Psoas muscle (tissue), 7 donors: ENCODE measurements at regions not wholly inside any gene's neighbourhood (a gene's known extent, or its start where the extent isn't known, plus 50 kb on each side); places are given as distances from the start of the nearest gene placed in this dataset.

Source experiments
- ATAC-seq, 4 donors: fragments of 200-7000 bp; cut with Tn5 transposase; one replicate each; pipeline ENCODE4 v1.9.1; 2020; ENCODE audit warnings: moderate library complexity in 3 of 4, mild to moderate bottlenecking in 2 of 4
- DNase-seq, 2 donors: peaks; one replicate each; pipeline ENCODE4 v3.0.0-alpha.2; 2020
- H3K27ac ChIP-seq: fragments of 200-600 bp; one replicate; pipeline ENCODE4 v1.8.0; 2022
- H3K27me3 ChIP-seq, 3 donors: fragments of 200-600 bp in 1 of 3; one replicate each; pipeline versions ENCODE4 v1.6.1 to v1.8.0; 2013 to 2022; ENCODE audit warnings: low read length in 2 of 3, mild to moderate bottlenecking in 2 of 3, moderate library complexity in 1 of 3; ENCODE audit not compliant: insufficient read depth in 3 of 3
- H3K36me3 ChIP-seq, 2 donors: fragments of 200-600 bp in 1 of 2; one replicate each; pipeline versions ENCODE4 v1.6.1 to v1.8.0; 2013 to 2022; ENCODE audit warnings: low read depth in 1 of 2, mild to moderate bottlenecking in 1 of 2, moderate library complexity in 1 of 2; ENCODE audit not compliant: insufficient read depth in 1 of 2
- H3K4me1 ChIP-seq: fragments of 200-600 bp; one replicate; pipeline ENCODE4 v1.8.0; 2022
- H3K4me3 ChIP-seq: fragments of 200-600 bp; one replicate; pipeline ENCODE4 v1.8.0; 2022; ENCODE audit warnings: mild to moderate bottlenecking
- H3K9me3 ChIP-seq: fragments of 200-600 bp; one replicate; pipeline ENCODE4 v1.8.0; 2022
- CTCF ChIP-seq: fragments of 200-600 bp; IDR thresholded peaks from one replicate; pipeline ENCODE4 v1.8.0; 2022; ENCODE audit warnings: antibody characterized with exemption
- WGBS, 3 donors: extraction: QIAGEN DNeasy Blood & Tissue Kit; methylation state at CpG; one replicate each; pipeline versions ENCODE4 v1.1.6 to v1.1.7; 2013; 5-methylcytosine and 5-hydroxymethylcytosine counted together
- intact Hi-C, 2 donors: fragments of 100-400 bp; cut with DNase I; formaldehyde crosslinking; loops; one replicate each; pipeline versions ENCODE4 v1.11.0 to v1.14.2; 2022
- donor health status: healthy with polysubstance abuse.
- donor health status: DM: no; HTN: no; CAD: no; lungs with moderate emphysema.
- donor health status: Bipolar disorder and iron deficiency.
- donor health status: healthy.
- donor health status: DM: yes; HTN: yes; CAD: no.
- donor health status: DM: no; HTN: no; CAD: no.
- donor health status: DM: yes; HTN: yes; CAD: no.

DNA sequence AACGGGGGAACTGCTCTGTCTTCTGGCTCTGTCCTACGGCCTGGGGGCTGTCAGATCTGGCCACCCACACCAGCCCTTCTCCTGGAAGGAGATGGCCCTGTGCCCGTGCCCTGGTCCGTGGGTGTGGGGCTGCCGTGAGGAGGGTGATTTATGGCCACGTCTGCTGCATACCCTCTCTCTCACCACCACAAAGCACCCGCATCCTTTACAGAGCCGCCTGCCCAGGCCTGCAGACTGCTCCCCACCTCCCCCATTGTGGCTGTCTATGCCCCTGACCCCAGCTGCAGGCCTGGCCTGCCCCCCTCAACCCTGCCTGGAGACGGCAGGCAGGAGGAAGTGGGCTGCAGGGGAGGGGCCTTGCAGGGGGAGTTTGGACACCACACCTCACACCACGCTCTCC is 72.7 kb upstream of the GATA5 start:
- H3K27me3 ChIP-seq, result peaks cover 0 to 5% (median 0%) of the 10 kb centered on the region in 3 donors
- TF ChIP-seq CTCF, result no peak
- no peaks in the 10 kb centered on the region for H3K36me3 ChIP-seq
- intact Hi-C loops, result no loop called here
- no peaks in the 10 kb centered on the region for H3K9me3 ChIP-seq
- peaks cover 13% of the 10 kb centered on the region for H3K4me1 ChIP-seq
- H3K4me3 ChIP-seq, result no peak overlapping the region
- ATAC-seq (no peak), DNase-seq (no peak)
- peak overlapping the region; percentile 92 for H3K27ac ChIP-seq
- 65 to 70% (median 69%) methylated on average over 10 of the region's 10 CpGs for WGBS, 3 donors

- intact Hi-C loops, result no loop called here
- Histone ChIP-seq H3K36me3 (peaks cover 0 to 4% of the 10 kb centered on the region in 2 donors), H3K4me3 (peak overlapping the region; percentile 79), H3K9me3 (no peaks in the 10 kb centered on the region), H3K4me1 (peaks cover 13% of the 10 kb centered on the region), H3K27ac (peak overlapping the region; percentile 92), H3K27me3 (peaks cover 0 to 5% (median 0%) of the 10 kb centered on the region in 3 donors)
- TF ChIP-seq CTCF, result no peak
- DNase-seq (no peak), ATAC-seq (no peak)
- 66 to 78% (median 68%) methylated on average over 13 of the region's 13 CpGs for WGBS, 3 donors
Measured at GRCh38 chr20:62549029-62549428, 73.2 kb upstream of the GATA5 start.

DNA sequence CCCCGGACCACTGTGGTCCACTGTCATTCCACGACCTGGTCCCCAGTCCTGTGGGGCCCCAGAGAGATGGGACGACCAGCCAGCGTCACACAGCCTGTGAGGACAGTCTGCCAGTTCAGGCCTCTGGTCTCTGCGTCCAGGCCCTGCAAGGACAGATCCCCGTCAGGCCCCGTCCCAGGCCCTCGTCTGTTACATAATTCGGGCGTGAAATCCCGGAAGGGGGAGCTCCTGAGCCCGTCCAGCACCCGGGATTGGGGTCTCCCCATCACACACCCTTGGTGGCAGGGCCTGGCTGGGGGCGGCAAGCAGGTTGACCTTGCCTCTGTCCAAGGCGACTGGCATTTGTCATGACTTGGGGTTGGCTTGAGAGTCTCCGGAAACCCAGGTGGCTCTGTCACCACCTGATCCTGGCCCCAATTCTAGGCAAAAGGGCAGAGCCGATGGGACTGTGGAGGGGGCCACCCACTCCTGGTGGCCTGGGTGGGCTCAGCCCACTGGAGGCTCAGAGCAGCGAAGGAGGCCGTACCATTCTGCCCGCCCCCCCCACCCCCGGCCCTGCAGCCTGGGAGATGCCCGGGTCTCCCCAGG is 73.8 kb upstream of the GATA5 start:
- H3K4me1 ChIP-seq, result peaks cover 13% of the 10 kb centered on the region
- H3K4me3 ChIP-seq, result peak overlapping the region; percentile 79
- peaks cover 0 to 5% (median 0%) of the 10 kb centered on the region in 3 donors for H3K27me3 ChIP-seq
- H3K9me3 ChIP-seq, result no peaks in the 10 kb centered on the region
- peak; percentile 23 for TF ChIP-seq CTCF
- ATAC-seq (peak; percentile 38 to 51 (median 42)), DNase-seq (peak; percentile 56 to 82)
- WGBS, 3 donors, result 20 to 36% (median 23%) methylated on average over 21 to 22 of the region's 22 CpGs
- H3K36me3 ChIP-seq, result peaks cover 0 to 6% of the 10 kb centered on the region in 2 donors
- peak overlapping the region; percentile 92 for H3K27ac ChIP-seq
- intact Hi-C loops, result loop anchor here (2.0 to 5.0 kb wide), 2 partner anchors 13 to 47 kb away; no protein-coding TSS in a partner anchor

DNA sequence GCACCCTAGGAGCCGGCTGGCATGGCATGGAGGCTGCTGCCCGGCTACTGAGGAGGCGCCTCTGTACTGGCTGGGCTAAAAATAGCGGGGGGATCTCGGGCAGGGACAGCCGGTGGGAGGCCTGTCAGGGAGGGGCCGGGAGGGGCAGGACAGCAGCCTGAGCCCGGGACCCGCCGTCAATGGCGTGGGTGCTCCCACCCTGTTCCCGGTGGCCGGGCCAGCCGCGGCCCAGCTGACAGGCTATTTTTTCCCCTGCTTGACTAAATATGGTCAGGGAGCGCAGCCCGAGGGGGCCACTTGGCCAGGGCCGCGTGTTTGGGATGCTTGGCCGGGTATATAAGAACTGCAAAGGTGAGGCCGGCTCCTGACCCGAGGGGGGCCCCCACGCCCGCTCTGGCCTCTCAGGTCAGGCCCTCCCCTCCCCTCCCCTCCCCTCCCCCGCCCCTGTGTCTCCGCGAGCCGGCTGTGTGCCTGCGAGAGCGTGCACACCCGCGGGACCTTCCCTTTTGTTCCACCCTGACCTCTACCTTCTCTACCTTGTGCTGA is 74.4 kb upstream of the GATA5 start:
- 3 to 4% (median 3%) methylated on average over 13 to 32 of the region's 32 CpGs for WGBS, 3 donors
- intact Hi-C loops, result loop anchor here (2.0 to 5.0 kb wide), 2 partner anchors 13 to 48 kb away; no protein-coding TSS in a partner anchor

More for the DNA sequence above, 74.4 kb upstream of the GATA5 start:
- peak; percentile 81 to 95 for DNase-seq
- H3K36me3 ChIP-seq, result peaks cover 0 to 6% of the 10 kb centered on the region in 2 donors
- TF ChIP-seq CTCF, result no peak
- H3K4me1 ChIP-seq, result peaks cover 18% of the 10 kb centered on the region
- peak; percentile 75 to 84 (median 78) for ATAC-seq
- H3K27ac ChIP-seq, result peak overlapping the region; percentile 92
- no peaks in the 10 kb centered on the region for H3K9me3 ChIP-seq
- H3K27me3 ChIP-seq, result peaks cover 0 to 5% (median 0%) of the 10 kb centered on the region in 3 donors
- peak overlapping the region; percentile 79 for H3K4me3 ChIP-seq
